Stimulated activated CD4-positive, alpha-beta T cell treated with anti-CD3 and anti-CD28 coated beads, Interleukin-1b, Interleukin-23, amount 100 ng/mL, for 4 hours (primary cell): ENCODE measurements at regions not wholly inside any gene's neighbourhood (a gene's known extent, or its start where the extent isn't known, plus 50 kb on each side); places are given as distances from the start of the nearest gene placed in this dataset.
"Not testable (repeated sequence)": the region's sequence is repeated elsewhere in the genome, so short reads cannot be mapped to it uniquely, and the experiment has no call there.

Experiments
- DNase-seq, 2 donors: peaks; one replicate each; pipeline ENCODE4 v3.0.0-alpha.2; 2020; ENCODE audit warnings: low read depth in 2 of 2

GRCh38 chr6:6479785-6480184 lies 108.7 kb upstream of the LY86 start:
- no peak for DNase-seq

- no peak for DNase-seq
Observed at GRCh38 chr6:6482256-6482655, 106.3 kb upstream of the LY86 start.

- no peak for DNase-seq
Observed at GRCh38 chr6:6483168-6483567, 105.4 kb upstream of the LY86 start.

GRCh38 chr6:6483733-6484132 lies 104.8 kb upstream of the LY86 start:
- DNase-seq, result no peak

GRCh38 chr6:6484681-6485080 lies 103.8 kb upstream of the LY86 start:
- no peak for DNase-seq

GRCh38 chr6:6486595-6486994 lies 101.9 kb upstream of the LY86 start:
- no peak for DNase-seq

GRCh38 chr6:6491761-6492160 lies 96.8 kb upstream of the LY86 start:
- no peak for DNase-seq

- DNase-seq, result no peak
Observed at GRCh38 chr6:6492675-6493074, 95.8 kb upstream of the LY86 start.

GRCh38 chr6:6494139-6494538 lies 94.4 kb upstream of the LY86 start:
- not testable (repeated sequence) for DNase-seq

- no peak for DNase-seq
Observed at GRCh38 chr6:6494677-6495076, 93.8 kb upstream of the LY86 start.

- DNase-seq, result no peak
Observed at GRCh38 chr6:6495851-6496250, 92.7 kb upstream of the LY86 start.

GRCh38 chr6:6497541-6497940 lies 91.0 kb upstream of the LY86 start:
- no peak for DNase-seq

GRCh38 chr6:6497976-6498375 lies 90.5 kb upstream of the LY86 start:
- DNase-seq, result no peak

- DNase-seq, result no peak
Observed at GRCh38 chr6:6503191-6503590, 85.3 kb upstream of the LY86 start.

GRCh38 chr6:6505111-6505510 lies 83.4 kb upstream of the LY86 start:
- DNase-seq, result no peak

GRCh38 chr6:6508643-6509042 lies 79.9 kb upstream of the LY86 start:
- DNase-seq, result no peak

- DNase-seq, result no peak
Observed at GRCh38 chr6:6509284-6509683, 79.2 kb upstream of the LY86 start.

- no peak for DNase-seq
Observed at GRCh38 chr6:6512711-6513110, 75.8 kb upstream of the LY86 start.

GRCh38 chr6:6515691-6516607 lies 72.6 kb upstream of the LY86 start:
- DNase-seq, result peak; percentile 14 to 16

GRCh38 chr6:6516666-6517458 lies 71.7 kb upstream of the LY86 start:
- DNase-seq, result no peak

- DNase-seq, result no peak
Observed at GRCh38 chr6:6518631-6519427, 69.7 kb upstream of the LY86 start.

- no peak for DNase-seq
Observed at GRCh38 chr6:6521961-6522482, 66.5 kb upstream of the LY86 start.
